ENCODE measurements at regions not wholly inside any gene's neighbourhood (a gene's known extent, or its start where the extent isn't known, plus 50 kb on each side); places are given as distances from the start of the nearest gene placed in this dataset.

- Mint-ChIP-seq H3K27me3 (peaks cover 2% of the 10 kb centered on the region), H3K4me1 (ENCODE audit: low read depth) (peaks cover 3% of the 10 kb centered on the region), H3K27ac (no peak overlapping the region), H3K9me3 (no peaks in the 10 kb centered on the region), H3K4me3 (no peak overlapping the region), H3K36me3 (ENCODE audit: low read depth) (no peaks in the 10 kb centered on the region)
- no peak for TF ChIP-seq CTCF (IDR thresholded peaks at IDR 0.05)
- ATAC-seq (no peak), DNase-seq (no peak)
- intact Hi-C loops (cut with micrococcal nuclease) = no loop called here
- CTCF ChIA-PET = no interaction called here
- POLR2A ChIA-PET = no interaction called here
Measured at GRCh38 chrY:15415165-15415564, 890.8 kb downstream of the NLGN4Y start.

GRCh38 chrY:15418613-15419012, 894.3 kb downstream of the NLGN4Y start:
- CTCF ChIA-PET = no interaction called here
- H3K36me3 Mint-ChIP-seq (ENCODE audit: low read depth) = no peaks in the 10 kb centered on the region
- H3K4me3 Mint-ChIP-seq = no peak overlapping the region
- POLR2A ChIA-PET = no interaction called here
- ATAC-seq (no peak), DNase-seq (no peak)
- peaks cover 5% of the 10 kb centered on the region for H3K4me1 Mint-ChIP-seq (ENCODE audit: low read depth)
- no peaks in the 10 kb centered on the region for H3K27me3 Mint-ChIP-seq
- TF ChIP-seq CTCF (IDR thresholded peaks at IDR 0.05) = no peak
- H3K9me3 Mint-ChIP-seq = no peaks in the 10 kb centered on the region
- intact Hi-C loops (cut with micrococcal nuclease) = no loop called here
- H3K27ac Mint-ChIP-seq = no peak overlapping the region

- ATAC-seq (peak; percentile 65), DNase-seq (peak; percentile 19)
- no peaks in the 10 kb centered on the region for H3K27me3 Mint-ChIP-seq
- CTCF ChIA-PET = interaction anchor here (0.7 kb wide), 1 partner anchor 1674 kb away, joined by 3 read pairs; no protein-coding TSS in a partner anchor
- no peak for TF ChIP-seq CTCF (IDR thresholded peaks at IDR 0.05)
- intact Hi-C loops (cut with micrococcal nuclease) = no loop called here
- peak overlapping the region; percentile 90 for H3K27ac Mint-ChIP-seq
- POLR2A ChIA-PET = no interaction called here
- H3K4me3 Mint-ChIP-seq = peak overlapping the region; percentile 79
- peaks cover 19% of the 10 kb centered on the region for H3K4me1 Mint-ChIP-seq (ENCODE audit: low read depth)
- no peaks in the 10 kb centered on the region for H3K36me3 Mint-ChIP-seq (ENCODE audit: low read depth)
- H3K9me3 Mint-ChIP-seq = peaks cover 1% of the 10 kb centered on the region
Measured at GRCh38 chrY:15424665-15425132, 900.4 kb downstream of the NLGN4Y start.

GRCh38 chrY:15440021-15440695, 915.8 kb downstream of the NLGN4Y start:
- intact Hi-C loops (cut with micrococcal nuclease) = no loop called here
- no peak overlapping the region for H3K4me3 Mint-ChIP-seq
- no peak for DNase-seq
- H3K9me3 Mint-ChIP-seq = peaks cover 2% of the 10 kb centered on the region
- H3K27me3 Mint-ChIP-seq = no peaks in the 10 kb centered on the region
- H3K27ac Mint-ChIP-seq = no peak overlapping the region
- TF ChIP-seq CTCF (IDR thresholded peaks at IDR 0.05) = no peak
- H3K4me1 Mint-ChIP-seq (ENCODE audit: low read depth) = peaks cover 18% of the 10 kb centered on the region
- H3K36me3 Mint-ChIP-seq (ENCODE audit: low read depth) = no peaks in the 10 kb centered on the region
- no peak for ATAC-seq
- ChIA-PET POLR2A (no interaction called here), CTCF (no interaction called here)

GRCh38 chrY:15440696-15441408, 916.5 kb downstream of the NLGN4Y start:
- Mint-ChIP-seq H3K36me3 (ENCODE audit: low read depth) (no peaks in the 10 kb centered on the region), H3K27me3 (no peaks in the 10 kb centered on the region), H3K9me3 (peaks cover 2% of the 10 kb centered on the region), H3K4me1 (ENCODE audit: low read depth) (peaks cover 18% of the 10 kb centered on the region), H3K27ac (no peak overlapping the region), H3K4me3 (no peak overlapping the region)
- POLR2A ChIA-PET = no interaction called here
- ATAC-seq (peak; percentile 30), DNase-seq (no peak)
- TF ChIP-seq CTCF (IDR thresholded peaks at IDR 0.05) = no peak
- CTCF ChIA-PET = no interaction called here
- intact Hi-C loops (cut with micrococcal nuclease) = no loop called here

Data from activated CD8-positive, alpha-beta T cell treated with anti-CD3 and anti-CD28 coated beads for 36 hours (primary cell).